ENCODE measurements at regions not wholly inside any gene's neighbourhood (a gene's known extent, or its start where the extent isn't known, plus 50 kb on each side); places are given as distances from the start of the nearest gene placed in this dataset.

GRCh38 chr21:43351501-43352153 lies 75.3 kb downstream of the SIK1 start:
- CTCF ChIA-PET: no interaction called here
- Histone ChIP-seq H3K4me1 (ENCODE audit: insufficient read depth, low read length, poor library complexity, severe bottlenecking) (peaks cover 6% of the 10 kb centered on the region), H3K27me3 (replicated peaks; ENCODE audit: insufficient read depth, low read depth, low read length, poor library complexity) (no peaks in the 10 kb centered on the region), H3K27ac (ENCODE audit: low read depth, low read length, poor library complexity, severe bottlenecking) (no peak overlapping the region), H3K9me3 (ENCODE audit: low read depth, low read length, poor library complexity, severe bottlenecking) (no peaks in the 10 kb centered on the region), H3K4me3 (ENCODE audit: low read depth, low read length, poor library complexity, severe bottlenecking) (no peak overlapping the region), H3K36me3 (ENCODE audit: insufficient read depth, low read length, poor library complexity, severe bottlenecking) (no peaks in the 10 kb centered on the region)
- TF ChIP-seq CTCF (conservative IDR thresholded peaks at IDR 0.05; ENCODE audit: low read depth, low read length) (no peak), EZH2 (IDR thresholded peaks at IDR 0.05; ENCODE audit: borderline replicate concordance, low read depth, low read length, poor library complexity, severe bottlenecking) (no peak)
- intact Hi-C loops (cut with micrococcal nuclease; ENCODE audit: unreplicated experiment): no loop called here
- POLR2A ChIA-PET (ENCODE audit: low non-redundant PET): interaction anchor here (0.6 kb wide), 1 partner anchor 32 kb away, joined by 3 read pairs; no protein-coding TSS in a partner anchor
- no TSS peak for BruUV-seq (replicated peaks)
- no peak for DNase-seq (ENCODE audit: low spot score)

- BruUV-seq (replicated peaks): no TSS peak
Measured at GRCh38 chr21:43349644-43350043, 77.3 kb downstream of the SIK1 start.

GRCh38 chr21:43348801-43349261 lies 78.1 kb downstream of the SIK1 start:
- no peak for DNase-seq (ENCODE audit: low spot score)
- Histone ChIP-seq H3K27me3 (replicated peaks; ENCODE audit: insufficient read depth, low read depth, low read length, poor library complexity) (no peaks in the 10 kb centered on the region), H3K27ac (ENCODE audit: low read depth, low read length, poor library complexity, severe bottlenecking) (no peak overlapping the region), H3K4me3 (ENCODE audit: low read depth, low read length, poor library complexity, severe bottlenecking) (no peak overlapping the region), H3K36me3 (ENCODE audit: insufficient read depth, low read length, poor library complexity, severe bottlenecking) (no peaks in the 10 kb centered on the region), H3K4me1 (ENCODE audit: insufficient read depth, low read length, poor library complexity, severe bottlenecking) (no peaks in the 10 kb centered on the region), H3K9me3 (ENCODE audit: low read depth, low read length, poor library complexity, severe bottlenecking) (no peaks in the 10 kb centered on the region)
- BruUV-seq (replicated peaks): no TSS peak
- intact Hi-C loops (cut with micrococcal nuclease; ENCODE audit: unreplicated experiment): no loop called here
- POLR2A ChIA-PET (ENCODE audit: low non-redundant PET): no interaction called here
- CTCF ChIA-PET: no interaction called here
- no peak for TF ChIP-seq EZH2 (IDR thresholded peaks at IDR 0.05; ENCODE audit: borderline replicate concordance, low read depth, low read length, poor library complexity, severe bottlenecking)
- no peak for TF ChIP-seq CTCF (conservative IDR thresholded peaks at IDR 0.05; ENCODE audit: low read depth, low read length)

More at GRCh38 chr21:43349644-43350043, 77.3 kb downstream of the SIK1 start:
- H3K4me1 ChIP-seq (ENCODE audit: insufficient read depth, low read length, poor library complexity, severe bottlenecking): no peaks in the 10 kb centered on the region
- no peaks in the 10 kb centered on the region for H3K9me3 ChIP-seq (ENCODE audit: low read depth, low read length, poor library complexity, severe bottlenecking)
- no peaks in the 10 kb centered on the region for H3K36me3 ChIP-seq (ENCODE audit: insufficient read depth, low read length, poor library complexity, severe bottlenecking)
- ChIA-PET CTCF (no interaction called here), POLR2A (ENCODE audit: low non-redundant PET) (no interaction called here)
- intact Hi-C loops (cut with micrococcal nuclease; ENCODE audit: unreplicated experiment): no loop called here
- no peak overlapping the region for H3K27ac ChIP-seq (ENCODE audit: low read depth, low read length, poor library complexity, severe bottlenecking)
- no peak for DNase-seq (ENCODE audit: low spot score)
- no peaks in the 10 kb centered on the region for H3K27me3 ChIP-seq (replicated peaks; ENCODE audit: insufficient read depth, low read depth, low read length, poor library complexity)
- TF ChIP-seq CTCF (conservative IDR thresholded peaks at IDR 0.05; ENCODE audit: low read depth, low read length): no peak
- no peak for TF ChIP-seq EZH2 (IDR thresholded peaks at IDR 0.05; ENCODE audit: borderline replicate concordance, low read depth, low read length, poor library complexity, severe bottlenecking)
- no peak overlapping the region for H3K4me3 ChIP-seq (ENCODE audit: low read depth, low read length, poor library complexity, severe bottlenecking)

Data from A673 (cell line).